ENCODE measurements at regions not wholly inside any gene's neighbourhood (a gene's known extent, or its start where the extent isn't known, plus 50 kb on each side); places are given as distances from the start of the nearest gene placed in this dataset.

DNA sequence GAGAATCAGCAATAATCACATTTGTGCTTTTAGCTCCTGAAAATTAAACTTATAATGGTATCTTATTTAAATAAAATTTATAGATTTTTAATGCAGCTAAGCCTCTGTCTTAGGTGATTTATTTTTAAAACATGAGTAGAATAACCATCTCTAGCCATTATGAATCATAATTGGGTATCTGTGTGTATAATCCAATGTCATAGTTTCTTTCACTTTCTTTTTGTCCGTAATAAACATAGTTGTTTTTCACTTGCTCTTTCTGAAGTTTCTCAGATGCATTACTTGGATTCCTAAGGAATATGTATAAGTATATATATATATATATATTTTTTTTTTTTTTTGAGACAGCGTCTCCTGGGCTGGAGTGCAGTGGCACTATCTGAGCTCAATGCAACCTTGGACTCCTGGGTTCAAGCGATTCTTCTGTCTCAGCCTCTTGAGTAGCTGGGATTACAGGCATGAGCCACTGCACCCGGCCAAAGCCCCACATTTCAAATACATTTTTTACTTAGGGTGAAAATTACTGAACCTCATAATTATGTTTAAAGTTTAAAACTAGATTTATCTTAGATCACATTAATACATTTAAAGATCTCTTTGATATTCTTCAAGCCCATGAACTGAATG, 377.1 kb downstream of the PRDM9 start:
- Histone ChIP-seq H2AFZ (ENCODE audit: low read length) (no peak overlapping the region), H3K9ac (ENCODE audit: insufficient read depth, low read length) (no peak overlapping the region), H3K36me3 (ENCODE audit: control insufficient read depth, insufficient read depth, low read length) (no peaks in the 10 kb centered on the region), H3K4me1 (ENCODE audit: control insufficient read depth, extremely low read depth, insufficient read depth, low read length) (no peaks in the 10 kb centered on the region), H3K4me3 (replicated peaks in 1 of 4; ENCODE audit: control extremely low read depth in 1 of 4, insufficient read depth in 1 of 4, low read depth in 3 of 4, low read length in 4 of 4) (no peak overlapping the region), H3K27ac (ENCODE audit: insufficient read depth, low read length) (no peak overlapping the region), H3K4me2 (ENCODE audit: extremely low read depth, insufficient read depth, low read length) (no peak overlapping the region), H3K27me3 (ENCODE audit: control insufficient read depth, insufficient read depth, low read length) (no peaks in the 10 kb centered on the region), H3K79me2 (ENCODE audit: control insufficient read depth, insufficient read depth, low read length) (no peaks in the 10 kb centered on the region), H3K9me3 (ENCODE audit: control insufficient read depth, insufficient read depth, low read depth, low read length) (no peaks in the 10 kb centered on the region), H4K20me1 (ENCODE audit: control insufficient read depth, extremely low read depth, insufficient read depth, low read length) (no peaks in the 10 kb centered on the region)
- DNase-seq (ENCODE audit: low read depth in 2 of 2): no peak
- TF ChIP-seq, protein P1, sequence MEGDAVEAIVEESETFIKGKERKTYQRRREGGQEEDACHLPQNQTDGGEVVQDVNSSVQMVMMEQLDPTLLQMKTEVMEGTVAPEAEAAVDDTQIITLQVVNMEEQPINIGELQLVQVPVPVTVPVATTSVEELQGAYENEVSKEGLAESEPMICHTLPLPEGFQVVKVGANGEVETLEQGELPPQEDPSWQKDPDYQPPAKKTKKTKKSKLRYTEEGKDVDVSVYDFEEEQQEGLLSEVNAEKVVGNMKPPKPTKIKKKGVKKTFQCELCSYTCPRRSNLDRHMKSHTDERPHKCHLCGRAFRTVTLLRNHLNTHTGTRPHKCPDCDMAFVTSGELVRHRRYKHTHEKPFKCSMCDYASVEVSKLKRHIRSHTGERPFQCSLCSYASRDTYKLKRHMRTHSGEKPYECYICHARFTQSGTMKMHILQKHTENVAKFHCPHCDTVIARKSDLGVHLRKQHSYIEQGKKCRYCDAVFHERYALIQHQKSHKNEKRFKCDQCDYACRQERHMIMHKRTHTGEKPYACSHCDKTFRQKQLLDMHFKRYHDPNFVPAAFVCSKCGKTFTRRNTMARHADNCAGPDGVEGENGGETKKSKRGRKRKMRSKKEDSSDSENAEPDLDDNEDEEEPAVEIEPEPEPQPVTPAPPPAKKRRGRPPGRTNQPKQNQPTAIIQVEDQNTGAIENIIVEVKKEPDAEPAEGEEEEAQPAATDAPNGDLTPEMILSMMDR (conservative IDR thresholded peaks at IDR 0.05 in 1 of 2, IDR thresholded peaks at IDR 0.05 in 1 of 2; ENCODE audit: low read depth in 1 of 2, low read length in 2 of 2): no peak
- TF ChIP-seq EZH2 (IDR thresholded peaks at IDR 0.05; ENCODE audit: low read length, missing control alignments): no peak

DNA sequence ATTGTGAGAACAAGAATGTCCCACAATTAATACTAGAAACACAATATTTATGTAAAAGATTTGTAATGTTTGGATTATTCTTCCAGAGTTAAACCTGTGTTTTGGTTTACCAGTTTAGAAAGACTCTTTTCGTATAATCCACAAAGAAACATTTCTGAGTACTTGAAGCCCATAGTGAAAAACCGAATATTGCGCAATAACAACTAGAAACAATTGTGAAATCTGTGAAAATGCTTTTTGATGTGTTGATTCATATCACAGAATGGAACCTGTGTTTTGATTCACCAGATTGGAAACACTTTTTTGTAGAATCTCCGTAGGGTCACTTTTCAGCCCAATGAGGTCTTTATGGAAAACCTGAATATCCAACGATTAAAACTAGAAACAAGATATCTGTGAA, 386.2 kb downstream of the PRDM9 start:
- Histone ChIP-seq H3K27me3 (ENCODE audit: control insufficient read depth, insufficient read depth, low read length) (no peaks in the 10 kb centered on the region), H3K4me3 (replicated peaks in 1 of 4; ENCODE audit: control extremely low read depth in 1 of 4, insufficient read depth in 1 of 4, low read depth in 3 of 4, low read length in 4 of 4) (no peak overlapping the region), H3K79me2 (ENCODE audit: control insufficient read depth, insufficient read depth, low read length) (no peaks in the 10 kb centered on the region), H3K9me3 (ENCODE audit: control insufficient read depth, insufficient read depth, low read depth, low read length) (no peaks in the 10 kb centered on the region), H4K20me1 (ENCODE audit: control insufficient read depth, extremely low read depth, insufficient read depth, low read length) (no peaks in the 10 kb centered on the region), H2AFZ (ENCODE audit: low read length) (no peak overlapping the region), H3K27ac (ENCODE audit: insufficient read depth, low read length) (no peak overlapping the region), H3K4me2 (ENCODE audit: extremely low read depth, insufficient read depth, low read length) (no peak overlapping the region), H3K9ac (ENCODE audit: insufficient read depth, low read length) (no peak overlapping the region), H3K4me1 (ENCODE audit: control insufficient read depth, extremely low read depth, insufficient read depth, low read length) (no peaks in the 10 kb centered on the region), H3K36me3 (ENCODE audit: control insufficient read depth, insufficient read depth, low read length) (no peaks in the 10 kb centered on the region)
- TF ChIP-seq EZH2 (IDR thresholded peaks at IDR 0.05; ENCODE audit: low read length, missing control alignments): no peak
- TF ChIP-seq, protein P1 (conservative IDR thresholded peaks at IDR 0.05 in 1 of 2, IDR thresholded peaks at IDR 0.05 in 1 of 2; ENCODE audit: low read depth in 1 of 2, low read length in 2 of 2): no peak
- no peak for DNase-seq (ENCODE audit: low read depth in 2 of 2)

DNA sequence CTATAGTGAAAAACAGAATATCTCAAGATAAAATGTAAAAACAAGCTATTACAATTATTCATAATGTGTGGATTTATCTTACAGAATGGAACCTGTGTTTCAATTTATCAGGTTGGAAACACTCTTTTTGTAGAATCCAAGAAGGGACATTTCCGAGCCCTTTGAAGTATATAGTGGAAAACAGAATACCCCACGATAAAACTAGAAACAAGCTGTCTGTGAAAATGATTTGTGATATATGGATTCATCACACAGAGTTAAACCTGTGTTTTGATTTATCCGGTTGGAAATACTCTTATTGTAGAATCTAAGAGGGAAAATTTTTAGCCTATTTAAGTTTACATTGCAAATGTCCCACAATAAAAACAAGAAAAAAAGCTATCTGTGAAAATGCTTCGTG, 388.2 kb downstream of the PRDM9 start:
- no peaks in the 10 kb centered on the region for H3K9me3 ChIP-seq (ENCODE audit: control insufficient read depth, insufficient read depth, low read depth, low read length)
- no peaks in the 10 kb centered on the region for H3K36me3 ChIP-seq (ENCODE audit: control insufficient read depth, insufficient read depth, low read length)
- no peak for TF ChIP-seq EZH2 (IDR thresholded peaks at IDR 0.05; ENCODE audit: low read length, missing control alignments)
- TF ChIP-seq, protein P1 (conservative IDR thresholded peaks at IDR 0.05 in 1 of 2, IDR thresholded peaks at IDR 0.05 in 1 of 2; ENCODE audit: low read depth in 1 of 2, low read length in 2 of 2): no peak
- H4K20me1 ChIP-seq (ENCODE audit: control insufficient read depth, extremely low read depth, insufficient read depth, low read length): no peaks in the 10 kb centered on the region
- H3K4me2 ChIP-seq (ENCODE audit: extremely low read depth, insufficient read depth, low read length): no peak overlapping the region
- DNase-seq (ENCODE audit: low read depth in 2 of 2): no peak
- no peaks in the 10 kb centered on the region for H3K4me1 ChIP-seq (ENCODE audit: control insufficient read depth, extremely low read depth, insufficient read depth, low read length)
- no peak overlapping the region for H2AFZ ChIP-seq (ENCODE audit: low read length)
- H3K27me3 ChIP-seq (ENCODE audit: control insufficient read depth, insufficient read depth, low read length): no peaks in the 10 kb centered on the region
- no peak overlapping the region for H3K9ac ChIP-seq (ENCODE audit: insufficient read depth, low read length)
- H3K79me2 ChIP-seq (ENCODE audit: control insufficient read depth, insufficient read depth, low read length): no peaks in the 10 kb centered on the region
- H3K27ac ChIP-seq (ENCODE audit: insufficient read depth, low read length): no peak overlapping the region
- H3K4me3 ChIP-seq (replicated peaks in 1 of 4; ENCODE audit: control extremely low read depth in 1 of 4, insufficient read depth in 1 of 4, low read depth in 3 of 4, low read length in 4 of 4): no peak overlapping the region

Measured in fibroblast of lung (primary cell).